ENCODE measurements at regions not wholly inside any gene's neighbourhood (a gene's known extent, or its start where the extent isn't known, plus 50 kb on each side); places are given as distances from the start of the nearest gene placed in this dataset.

DNA sequence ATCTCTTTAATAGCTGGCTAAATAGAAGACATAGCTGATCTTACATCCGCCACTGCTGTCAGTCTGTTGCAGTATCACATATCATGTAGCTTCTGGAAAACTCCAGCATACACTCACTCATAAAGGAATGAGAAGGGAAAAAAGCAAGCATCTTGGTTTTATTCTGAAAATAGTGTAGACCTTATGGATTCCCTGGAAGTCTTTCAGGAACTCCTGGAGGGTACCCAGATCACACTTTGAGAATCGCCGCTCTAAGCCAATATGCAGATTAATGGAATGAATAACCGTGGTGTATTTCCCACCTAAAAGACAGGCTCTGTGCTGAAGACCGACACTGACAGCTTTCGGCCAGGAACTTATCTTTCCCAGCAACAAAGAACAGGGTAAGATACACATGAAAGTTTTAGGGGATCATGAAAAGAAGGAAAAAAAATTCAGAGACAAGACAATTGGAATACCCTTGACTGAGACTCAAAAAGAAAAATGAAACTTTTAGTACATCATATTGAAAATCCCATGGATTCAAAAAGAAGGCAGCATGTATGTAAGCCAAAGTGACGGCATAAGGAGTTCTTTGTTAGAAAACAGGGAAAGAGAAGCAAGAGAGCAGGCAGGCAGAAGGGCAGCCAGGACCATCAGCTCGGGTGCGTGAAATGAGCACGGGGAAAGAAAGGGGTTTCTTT is 56.4 kb upstream of the SEC11C start:
- ChIA-PET CTCF (interaction anchor here (0.8 to 6.6 kb wide), 16 partner anchors 12 to 319 kb away, joined by 3 to 55 read pairs (median 4); partner anchors contain the start of gene SEC11C), POLR2A (no interaction called here)
- peak overlapping the region; percentile 66 for H2AFZ ChIP-seq (ENCODE audit: insufficient read depth, low read depth, low read length, poor library complexity, severe bottlenecking)
- no peak overlapping the region for H3K27ac ChIP-seq (ENCODE audit: low read length in 2 of 2)
- peak overlapping the region; percentile 76 for H3K4me2 ChIP-seq (replicated peaks; ENCODE audit: low read depth, low read length, poor library complexity, severe bottlenecking)
- Mint-ChIP-seq H3K27ac (no peak overlapping the region), H3K4me1 (peaks cover 29% of the 10 kb centered on the region), H3K4me3 (peak overlapping the region; percentile 86), H3K9me3 (ENCODE audit: insufficient read depth) (no peaks in the 10 kb centered on the region), H3K27me3 (peaks cover 3% of the 10 kb centered on the region)
- peaks cover 0 to 10% (median 0%) of the 10 kb centered on the region in 4 experiments for H3K27me3 ChIP-seq (replicated peaks in 1 of 4; ENCODE audit: control extremely low read depth in 1 of 4, control insufficient read depth in 3 of 4, insufficient read depth in 4 of 4, low read length in 3 of 4)
- no peak for DNase-seq
- no peaks in the 10 kb centered on the region for H3K36me3 ChIP-seq (replicated peaks in 1 of 2; ENCODE audit: control extremely low read depth in 1 of 2, control insufficient read depth in 1 of 2, extremely low read depth in 1 of 2, insufficient read depth in 2 of 2, low read length in 1 of 2)
- TF ChIP-seq EZH2 (IDR thresholded peaks at IDR 0.05; ENCODE audit: borderline replicate concordance, insufficient read depth, low read depth, low read length, poor library complexity, severe bottlenecking), result no peak
- TF ChIP-seq, protein P1, sequence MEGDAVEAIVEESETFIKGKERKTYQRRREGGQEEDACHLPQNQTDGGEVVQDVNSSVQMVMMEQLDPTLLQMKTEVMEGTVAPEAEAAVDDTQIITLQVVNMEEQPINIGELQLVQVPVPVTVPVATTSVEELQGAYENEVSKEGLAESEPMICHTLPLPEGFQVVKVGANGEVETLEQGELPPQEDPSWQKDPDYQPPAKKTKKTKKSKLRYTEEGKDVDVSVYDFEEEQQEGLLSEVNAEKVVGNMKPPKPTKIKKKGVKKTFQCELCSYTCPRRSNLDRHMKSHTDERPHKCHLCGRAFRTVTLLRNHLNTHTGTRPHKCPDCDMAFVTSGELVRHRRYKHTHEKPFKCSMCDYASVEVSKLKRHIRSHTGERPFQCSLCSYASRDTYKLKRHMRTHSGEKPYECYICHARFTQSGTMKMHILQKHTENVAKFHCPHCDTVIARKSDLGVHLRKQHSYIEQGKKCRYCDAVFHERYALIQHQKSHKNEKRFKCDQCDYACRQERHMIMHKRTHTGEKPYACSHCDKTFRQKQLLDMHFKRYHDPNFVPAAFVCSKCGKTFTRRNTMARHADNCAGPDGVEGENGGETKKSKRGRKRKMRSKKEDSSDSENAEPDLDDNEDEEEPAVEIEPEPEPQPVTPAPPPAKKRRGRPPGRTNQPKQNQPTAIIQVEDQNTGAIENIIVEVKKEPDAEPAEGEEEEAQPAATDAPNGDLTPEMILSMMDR (IDR thresholded peaks at IDR 0.05), result no peak
- H3K4me3 ChIP-seq (ENCODE audit: control extremely low read depth in 1 of 5, extremely low read depth in 1 of 5, insufficient read depth in 1 of 5, low read depth in 2 of 5, low read length in 4 of 5), result peak overlapping the region in 1 of 5 experiments; percentile 61
- 71% methylated on average over 6 of the region's 10 CpGs for WGBS (ENCODE audit: insufficient coverage)
- H3K9ac ChIP-seq (ENCODE audit: low read length), result no peak overlapping the region
- peaks cover 15 to 19% of the 10 kb centered on the region in 2 donors for H3K4me1 ChIP-seq (ENCODE audit: control insufficient read depth in 2 of 2, insufficient read depth in 2 of 2, low read length in 2 of 2)
- H4K20me1 ChIP-seq (ENCODE audit: control insufficient read depth, insufficient read depth, low read length, poor library complexity, severe bottlenecking), result no peaks in the 10 kb centered on the region
- H3K79me2 ChIP-seq (ENCODE audit: control insufficient read depth, insufficient read depth, low read length), result no peaks in the 10 kb centered on the region
- intact Hi-C loops (cut with micrococcal nuclease), result loop anchor here (10.0 kb wide), 1 partner anchor 1462 kb away; no protein-coding TSS in a partner anchor
- H3K9me3 ChIP-seq (ENCODE audit: control extremely low read depth in 1 of 3, control insufficient read depth in 2 of 3, insufficient read depth in 1 of 3, low read length in 2 of 3), result no peaks in the 10 kb centered on the region
- no peak for ATAC-seq (ENCODE audit: low read depth)
